ENCODE measurements at regions not wholly inside any gene's neighbourhood (a gene's known extent, or its start where the extent isn't known, plus 50 kb on each side); places are given as distances from the start of the nearest gene placed in this dataset.

DNA sequence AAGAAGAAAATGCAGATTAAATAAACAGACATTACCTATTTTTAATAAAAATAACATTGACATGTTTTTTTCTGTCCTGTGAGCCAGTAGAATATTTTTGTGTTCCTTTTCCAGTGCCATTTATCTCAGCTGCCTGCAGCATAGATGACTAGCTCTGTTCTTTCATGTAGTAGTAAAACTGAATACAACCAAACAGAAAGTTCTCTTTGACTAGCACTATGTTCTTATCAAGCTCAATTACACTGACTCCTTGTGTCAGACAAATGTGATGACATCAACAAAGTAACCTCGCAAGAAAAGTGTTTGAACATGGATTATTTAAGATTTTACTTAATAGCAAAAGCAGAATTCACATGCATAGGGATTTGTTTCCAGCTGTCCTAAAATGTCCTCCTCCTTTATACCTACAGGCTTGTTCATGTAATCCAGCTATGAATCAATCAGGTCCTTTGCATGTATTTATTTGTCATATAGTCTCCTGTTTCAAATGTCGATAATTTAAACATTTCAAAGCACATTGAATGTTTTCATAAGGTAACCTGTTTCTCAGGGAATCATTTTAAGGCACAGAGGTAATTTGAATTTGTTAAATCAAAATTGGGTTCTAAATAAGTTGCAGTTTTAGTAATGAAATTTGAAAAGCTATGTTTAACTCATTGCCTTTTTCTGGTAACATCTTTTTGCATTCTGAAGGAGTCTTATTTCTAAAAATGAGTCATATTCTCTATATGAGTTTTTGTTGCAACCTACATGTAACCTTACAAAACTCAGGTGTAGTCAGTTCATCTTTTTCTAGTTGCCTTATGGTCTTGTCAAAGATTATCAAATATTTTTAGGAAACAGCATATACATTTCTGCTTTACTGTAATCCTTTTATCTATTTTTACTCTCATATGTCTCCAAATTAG is 215.3 kb upstream of the GULP1 start:
- Histone ChIP-seq H3K9me3 (ENCODE audit: insufficient read depth, low read length) (no peaks in the 10 kb centered on the region), H3K36me3 (ENCODE audit: insufficient read depth, insufficient read length, low read length) (no peaks in the 10 kb centered on the region), H3K27me3 (ENCODE audit: insufficient read depth, insufficient read length) (no peaks in the 10 kb centered on the region), H3K4me3 (ENCODE audit: insufficient read length, low read depth) (no peak overlapping the region), H3K4me1 (ENCODE audit: insufficient read depth, insufficient read length) (no peaks in the 10 kb centered on the region), H3K9ac (ENCODE audit: insufficient read length, low read depth) (no peak overlapping the region)
- TF ChIP-seq SUZ12 (IDR thresholded peaks at IDR 0.05; ENCODE audit: extremely low read depth, insufficient read depth, insufficient read length) (no peak), ZNF274 (IDR thresholded peaks at IDR 0.05; ENCODE audit: low read depth, low read length) (no peak), YY1 (IDR thresholded peaks at IDR 0.05; ENCODE audit: insufficient read depth, insufficient read length) (no peak)
- no peak for DNase-seq (ENCODE audit: low read depth, low spot score)

GRCh38 chr2:188077757-188078156 is 213.9 kb upstream of the GULP1 start:
- Histone ChIP-seq H3K4me3 (ENCODE audit: insufficient read length, low read depth) (no peak overlapping the region), H3K9me3 (ENCODE audit: insufficient read depth, low read length) (no peaks in the 10 kb centered on the region), H3K9ac (ENCODE audit: insufficient read length, low read depth) (no peak overlapping the region), H3K36me3 (ENCODE audit: insufficient read depth, insufficient read length, low read length) (no peaks in the 10 kb centered on the region), H3K27me3 (ENCODE audit: insufficient read depth, insufficient read length) (no peaks in the 10 kb centered on the region), H3K4me1 (ENCODE audit: insufficient read depth, insufficient read length) (no peaks in the 10 kb centered on the region)
- DNase-seq (ENCODE audit: low read depth, low spot score), result no peak
- no peak for TF ChIP-seq ZNF274 (IDR thresholded peaks at IDR 0.05; ENCODE audit: low read depth, low read length)
- no peak for TF ChIP-seq SUZ12 (IDR thresholded peaks at IDR 0.05; ENCODE audit: extremely low read depth, insufficient read depth, insufficient read length)
- no peak for TF ChIP-seq YY1 (IDR thresholded peaks at IDR 0.05; ENCODE audit: insufficient read depth, insufficient read length)

- no peaks in the 10 kb centered on the region for H3K27me3 ChIP-seq (ENCODE audit: insufficient read depth, insufficient read length)
- no peaks in the 10 kb centered on the region for H3K9me3 ChIP-seq (ENCODE audit: insufficient read depth, low read length)
- H3K36me3 ChIP-seq (ENCODE audit: insufficient read depth, insufficient read length, low read length), result no peaks in the 10 kb centered on the region
- H3K4me1 ChIP-seq (ENCODE audit: insufficient read depth, insufficient read length), result no peaks in the 10 kb centered on the region
- no peak overlapping the region for H3K4me3 ChIP-seq (ENCODE audit: insufficient read length, low read depth)
- no peak for DNase-seq (ENCODE audit: low read depth, low spot score)
- TF ChIP-seq ZNF274 (IDR thresholded peaks at IDR 0.05; ENCODE audit: low read depth, low read length), result no peak
- no peak for TF ChIP-seq YY1 (IDR thresholded peaks at IDR 0.05; ENCODE audit: insufficient read depth, insufficient read length)
- no peak for TF ChIP-seq SUZ12 (IDR thresholded peaks at IDR 0.05; ENCODE audit: extremely low read depth, insufficient read depth, insufficient read length)
- H3K9ac ChIP-seq (ENCODE audit: insufficient read length, low read depth), result no peak overlapping the region
These were observed 213.1 kb upstream of the GULP1 start for GRCh38 chr2:188078534-188078933.

DNA sequence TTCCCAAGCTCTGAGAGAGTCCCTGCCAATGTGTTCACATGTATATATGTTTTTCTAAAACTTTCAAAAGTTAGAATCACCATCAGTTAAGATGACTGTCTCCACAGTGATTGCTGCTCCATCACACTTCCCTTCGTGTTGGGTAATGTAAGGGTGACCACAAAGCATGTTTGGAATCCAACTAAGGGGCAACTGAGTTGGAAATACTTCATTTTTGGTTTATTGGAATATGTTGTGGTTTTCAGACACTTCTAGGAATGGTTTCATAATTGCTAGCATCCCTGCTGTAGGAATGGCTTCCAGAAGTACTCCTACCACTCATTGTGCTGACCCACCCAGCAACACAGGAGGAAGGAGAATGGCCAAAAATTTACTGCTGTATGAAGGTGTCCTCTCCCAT is 212.5 kb upstream of the GULP1 start:
- no peaks in the 10 kb centered on the region for H3K4me1 ChIP-seq (ENCODE audit: insufficient read depth, insufficient read length)
- H3K36me3 ChIP-seq (ENCODE audit: insufficient read depth, insufficient read length, low read length), result no peaks in the 10 kb centered on the region
- no peak for DNase-seq (ENCODE audit: low read depth, low spot score)
- no peaks in the 10 kb centered on the region for H3K27me3 ChIP-seq (ENCODE audit: insufficient read depth, insufficient read length)
- H3K9me3 ChIP-seq (ENCODE audit: insufficient read depth, low read length), result no peaks in the 10 kb centered on the region
- no peak overlapping the region for H3K9ac ChIP-seq (ENCODE audit: insufficient read length, low read depth)
- TF ChIP-seq YY1 (IDR thresholded peaks at IDR 0.05; ENCODE audit: insufficient read depth, insufficient read length) (no peak), SUZ12 (IDR thresholded peaks at IDR 0.05; ENCODE audit: extremely low read depth, insufficient read depth, insufficient read length) (no peak), ZNF274 (IDR thresholded peaks at IDR 0.05; ENCODE audit: low read depth, low read length) (no peak)
- no peak overlapping the region for H3K4me3 ChIP-seq (ENCODE audit: insufficient read length, low read depth)

DNA sequence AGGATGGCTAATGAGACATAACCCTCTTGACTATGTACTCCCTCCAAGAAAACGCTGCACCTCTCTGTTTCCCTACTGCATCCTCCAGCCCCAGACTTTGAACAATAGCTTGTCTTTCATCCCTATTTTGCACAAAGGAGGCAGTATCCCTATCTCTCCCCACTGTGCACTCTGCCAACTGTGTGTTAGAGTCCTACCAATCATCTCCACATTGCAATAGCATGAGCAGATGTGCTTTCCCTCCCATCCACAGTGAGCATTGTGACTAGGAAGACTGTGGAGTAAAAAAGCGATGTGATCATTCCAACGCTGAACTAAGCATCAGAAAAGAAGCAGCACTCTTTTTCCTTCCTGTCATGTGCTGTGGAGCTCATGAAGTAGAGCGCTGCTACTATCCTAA is 206.3 kb upstream of the GULP1 start:
- Histone ChIP-seq H3K27me3 (ENCODE audit: insufficient read depth, insufficient read length) (no peaks in the 10 kb centered on the region), H3K4me1 (ENCODE audit: insufficient read depth, insufficient read length) (no peaks in the 10 kb centered on the region), H3K9me3 (ENCODE audit: insufficient read depth, low read length) (no peaks in the 10 kb centered on the region), H3K4me3 (ENCODE audit: insufficient read length, low read depth) (no peak overlapping the region), H3K9ac (ENCODE audit: insufficient read length, low read depth) (no peak overlapping the region), H3K36me3 (ENCODE audit: insufficient read depth, insufficient read length, low read length) (no peaks in the 10 kb centered on the region)
- no peak for TF ChIP-seq SUZ12 (IDR thresholded peaks at IDR 0.05; ENCODE audit: extremely low read depth, insufficient read depth, insufficient read length)
- no peak for TF ChIP-seq ZNF274 (IDR thresholded peaks at IDR 0.05; ENCODE audit: low read depth, low read length)
- no peak for TF ChIP-seq YY1 (IDR thresholded peaks at IDR 0.05; ENCODE audit: insufficient read depth, insufficient read length)
- DNase-seq (ENCODE audit: low read depth, low spot score), result no peak

DNA sequence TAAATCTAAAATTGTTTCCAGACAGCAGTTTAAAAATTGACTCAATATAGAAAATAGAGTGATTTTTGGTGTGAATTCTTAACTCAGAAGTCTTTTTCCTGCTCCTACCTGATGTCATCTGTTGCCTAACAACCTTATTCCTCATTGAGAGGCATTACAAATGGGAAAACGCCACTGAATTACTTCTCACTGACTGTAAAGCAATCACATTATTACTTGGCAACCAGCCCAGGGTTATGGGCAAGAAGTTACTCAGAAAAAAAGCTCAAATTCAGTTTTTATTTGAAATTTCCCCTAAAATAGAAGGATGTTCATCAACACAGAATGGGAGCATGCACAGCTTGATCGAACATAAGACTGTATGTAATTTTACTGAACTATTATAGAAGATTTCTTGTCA is 201.8 kb upstream of the GULP1 start:
- Histone ChIP-seq H3K9ac (ENCODE audit: insufficient read length, low read depth) (no peak overlapping the region), H3K36me3 (ENCODE audit: insufficient read depth, insufficient read length, low read length) (no peaks in the 10 kb centered on the region), H3K4me3 (ENCODE audit: insufficient read length, low read depth) (no peak overlapping the region), H3K9me3 (ENCODE audit: insufficient read depth, low read length) (no peaks in the 10 kb centered on the region; the same call in 1 of the 2 replicates), H3K4me1 (ENCODE audit: insufficient read depth, insufficient read length) (no peaks in the 10 kb centered on the region), H3K27me3 (ENCODE audit: insufficient read depth, insufficient read length) (no peaks in the 10 kb centered on the region)
- TF ChIP-seq SUZ12 (IDR thresholded peaks at IDR 0.05; ENCODE audit: extremely low read depth, insufficient read depth, insufficient read length) (no peak), ZNF274 (IDR thresholded peaks at IDR 0.05; ENCODE audit: low read depth, low read length) (no peak), YY1 (IDR thresholded peaks at IDR 0.05; ENCODE audit: insufficient read depth, insufficient read length) (no peak)
- DNase-seq (ENCODE audit: low read depth, low spot score), result no peak

GRCh38 chr2:188091220-188091619 is 200.5 kb upstream of the GULP1 start:
- H3K27me3 ChIP-seq (ENCODE audit: insufficient read depth, insufficient read length), result no peaks in the 10 kb centered on the region
- no peak for DNase-seq (ENCODE audit: low read depth, low spot score)
- no peak overlapping the region for H3K9ac ChIP-seq (ENCODE audit: insufficient read length, low read depth)
- H3K4me1 ChIP-seq (ENCODE audit: insufficient read depth, insufficient read length), result no peaks in the 10 kb centered on the region
- H3K4me3 ChIP-seq (ENCODE audit: insufficient read length, low read depth), result no peak overlapping the region
- H3K36me3 ChIP-seq (ENCODE audit: insufficient read depth, insufficient read length, low read length), result no peaks in the 10 kb centered on the region
- no peak for TF ChIP-seq YY1 (IDR thresholded peaks at IDR 0.05; ENCODE audit: insufficient read depth, insufficient read length)
- TF ChIP-seq ZNF274 (IDR thresholded peaks at IDR 0.05; ENCODE audit: low read depth, low read length), result no peak
- no peak for TF ChIP-seq SUZ12 (IDR thresholded peaks at IDR 0.05; ENCODE audit: extremely low read depth, insufficient read depth, insufficient read length)
- H3K9me3 ChIP-seq (ENCODE audit: insufficient read depth, low read length), result no peaks in the 10 kb centered on the region; the same call in 1 of the 2 replicates
